ENCODE measurements at regions not wholly inside any gene's neighbourhood (a gene's known extent, or its start where the extent isn't known, plus 50 kb on each side); places are given as distances from the start of the nearest gene placed in this dataset.

GRCh38 chr7:24130631-24131030, 153.4 kb upstream of the NPY start:
- TF ChIP-seq CTCF (conservative IDR thresholded peaks at IDR 0.05): no peak
- H3K27ac ChIP-seq: peak overlapping the region; percentile 96

- TF ChIP-seq CTCF (conservative IDR thresholded peaks at IDR 0.05): no peak
- H3K27ac ChIP-seq: no peak overlapping the region
These were observed 150.3 kb upstream of the NPY start for GRCh38 chr7:24133691-24134090.

GRCh38 chr7:24134535-24134934, 149.5 kb upstream of the NPY start:
- H3K27ac ChIP-seq: no peak overlapping the region
- TF ChIP-seq CTCF (conservative IDR thresholded peaks at IDR 0.05): no peak

GRCh38 chr7:24135003-24135817, 148.8 kb upstream of the NPY start:
- H3K27ac ChIP-seq: no peak overlapping the region
- no peak for TF ChIP-seq CTCF (conservative IDR thresholded peaks at IDR 0.05)

GRCh38 chr7:24137338-24137737, 146.7 kb upstream of the NPY start:
- no peak for TF ChIP-seq CTCF (conservative IDR thresholded peaks at IDR 0.05)
- H3K27ac ChIP-seq: no peak overlapping the region

- TF ChIP-seq CTCF (conservative IDR thresholded peaks at IDR 0.05): no peak
- H3K27ac ChIP-seq: peak overlapping the region; percentile 70; the same call in 1 of the 2 replicates
These were observed 145.6 kb upstream of the NPY start for GRCh38 chr7:24138343-24138742.

- TF ChIP-seq CTCF (conservative IDR thresholded peaks at IDR 0.05): no peak
- peak overlapping the region; percentile 70 for H3K27ac ChIP-seq
These were observed 144.0 kb upstream of the NPY start for GRCh38 chr7:24140001-24140400.
